GM12874 (cell line): ENCODE measurements at regions not wholly inside any gene's neighbourhood (a gene's known extent, or its start where the extent isn't known, plus 50 kb on each side); places are given as distances from the start of the nearest gene placed in this dataset.

ENCODE experiments used
- CTCF ChIP-seq: IDR thresholded peaks from 2 replicates; pipeline ENCODE4 v1.5.1; 2011; ENCODE audit warnings: low read depth, mild to moderate bottlenecking, control low read depth, low read length, moderate library complexity; ENCODE audit not compliant: insufficient read depth

GRCh38 chr6:48689498-48689897, 578.5 kb upstream of the PTCHD4 start:
- TF ChIP-seq CTCF = no peak

DNA sequence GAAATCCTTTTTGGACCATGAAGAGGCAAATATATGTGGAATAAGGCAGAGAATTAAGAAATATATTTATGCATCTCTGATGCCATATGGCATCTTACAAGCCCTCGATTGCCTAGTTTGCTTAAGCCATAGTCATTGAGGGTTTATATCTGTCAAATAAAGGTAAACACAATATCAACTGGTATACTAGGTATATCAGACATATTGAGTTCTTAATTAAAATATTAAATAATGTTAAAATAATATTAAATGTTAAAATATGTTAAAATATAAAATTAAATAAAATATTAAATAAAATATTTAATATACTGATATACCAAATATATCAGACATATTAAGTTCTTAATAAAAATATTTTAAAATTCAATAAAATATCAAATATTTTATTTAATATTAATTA, 567.4 kb upstream of the PTCHD4 start:
- no peak for TF ChIP-seq CTCF

DNA sequence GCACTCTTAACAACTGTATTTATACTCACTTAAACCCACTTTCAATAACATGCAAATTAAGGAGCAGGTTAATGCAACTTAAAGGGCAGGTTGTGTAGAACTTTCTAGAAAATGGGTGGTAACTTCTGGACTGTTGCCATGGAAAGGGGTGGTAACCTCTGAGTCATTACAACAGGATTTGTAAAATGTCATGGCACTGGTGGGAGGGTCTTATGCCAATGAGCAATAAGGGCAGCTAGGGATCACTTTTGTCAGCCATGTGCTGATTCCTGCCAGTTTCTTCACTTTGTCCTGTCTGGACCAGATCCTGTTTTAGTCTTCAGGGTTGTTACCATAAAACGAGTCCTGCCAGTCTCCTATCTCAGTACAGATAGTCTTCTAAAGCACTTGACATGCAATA, 560.5 kb upstream of the PTCHD4 start:
- no peak for TF ChIP-seq CTCF

- no peak for TF ChIP-seq CTCF
Measured at GRCh38 chr6:48670546-48670945, 559.5 kb upstream of the PTCHD4 start.

- TF ChIP-seq CTCF = no peak
Measured at GRCh38 chr6:48667797-48668196, 556.8 kb upstream of the PTCHD4 start.

DNA sequence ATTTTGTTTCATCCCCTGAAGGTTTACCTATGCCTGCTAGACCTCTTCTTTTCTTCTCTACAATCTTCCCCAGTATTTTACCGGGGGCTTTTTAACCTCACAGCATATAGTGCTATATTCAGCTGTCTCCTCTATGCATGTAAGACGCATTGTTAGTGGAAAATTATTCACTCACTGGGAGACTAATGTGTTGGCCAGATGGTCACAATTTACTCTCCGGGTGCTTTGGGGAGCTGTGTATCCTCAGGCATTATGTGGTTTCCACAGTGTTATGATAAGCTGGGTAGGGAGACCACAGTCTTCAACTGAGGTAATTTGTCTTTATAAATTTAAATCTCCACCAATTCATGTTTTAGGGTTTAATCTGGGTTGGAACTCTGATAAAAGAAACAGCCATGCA, 553.8 kb upstream of the PTCHD4 start:
- TF ChIP-seq CTCF = no peak

DNA sequence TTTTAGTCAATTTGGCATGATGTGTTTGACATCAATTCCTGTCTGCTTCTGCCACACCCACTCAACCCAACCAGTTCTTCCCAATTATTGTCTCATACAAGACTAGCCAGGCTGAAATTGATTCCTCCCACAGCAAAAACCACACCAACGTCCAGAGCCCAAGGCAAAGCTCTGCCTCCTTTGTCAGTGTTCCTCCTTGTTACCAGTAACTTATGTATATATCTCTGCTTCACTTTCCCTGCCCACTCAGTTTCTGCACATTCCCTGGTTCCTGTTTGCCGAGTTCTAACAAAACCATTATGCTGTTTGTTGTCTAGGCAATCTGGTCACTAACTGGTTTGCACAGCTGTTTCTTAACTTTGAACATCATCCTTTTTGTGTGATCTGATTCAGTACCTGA, 547.9 kb upstream of the PTCHD4 start:
- TF ChIP-seq CTCF = no peak

GRCh38 chr6:48641544-48641943, 530.5 kb upstream of the PTCHD4 start:
- TF ChIP-seq CTCF = no peak
